ENCODE measurements at regions not wholly inside any gene's neighbourhood (a gene's known extent, or its start where the extent isn't known, plus 50 kb on each side); places are given as distances from the start of the nearest gene placed in this dataset.

- no peak for DNase-seq
These were observed 113.2 kb downstream of the HERPUD2 start for GRCh38 chr7:35581605-35582210.

GRCh38 chr7:35576031-35576573, 118.8 kb downstream of the HERPUD2 start:
- DNase-seq = no peak

- no peak for DNase-seq
These were observed 123.2 kb downstream of the HERPUD2 start for GRCh38 chr7:35571611-35572240.

- no peak for DNase-seq
These were observed 124.0 kb downstream of the HERPUD2 start for GRCh38 chr7:35570937-35571336.

- no peak for DNase-seq
These were observed 129.0 kb downstream of the HERPUD2 start for GRCh38 chr7:35565927-35566326.

GRCh38 chr7:35558841-35559240, 136.1 kb downstream of the HERPUD2 start:
- no peak for DNase-seq

- DNase-seq = no peak
These were observed 138.1 kb downstream of the HERPUD2 start for GRCh38 chr7:35556515-35557471.

GRCh38 chr7:35555934-35556333, 139.0 kb downstream of the HERPUD2 start:
- DNase-seq = peak in 1 of 5 donors; percentile 18

GRCh38 chr7:35555386-35555785, 139.5 kb downstream of the HERPUD2 start:
- no peak for DNase-seq

- no peak for DNase-seq
These were observed 141.4 kb downstream of the HERPUD2 start for GRCh38 chr7:35553519-35553918.

- DNase-seq = no peak
These were observed 142.2 kb downstream of the HERPUD2 start for GRCh38 chr7:35552691-35553090.

GRCh38 chr7:35551321-35552081, 143.4 kb downstream of the HERPUD2 start:
- DNase-seq = no peak

GRCh38 chr7:35550831-35551230, 144.1 kb downstream of the HERPUD2 start:
- no peak for DNase-seq

GRCh38 chr7:35549781-35550180, 145.2 kb downstream of the HERPUD2 start:
- no peak for DNase-seq

- no peak for DNase-seq
These were observed 146.6 kb downstream of the HERPUD2 start for GRCh38 chr7:35548291-35548690.

- no peak for DNase-seq
These were observed 148.1 kb downstream of the HERPUD2 start for GRCh38 chr7:35546691-35547429.

- no peak for DNase-seq
These were observed 149.1 kb downstream of the HERPUD2 start for GRCh38 chr7:35545831-35546230.

- no peak for DNase-seq
These were observed 150.8 kb downstream of the HERPUD2 start for GRCh38 chr7:35544028-35544742.

- peak; percentile 40 to 70 (median 68) for DNase-seq
These were observed 157.6 kb downstream of the HERPUD2 start for GRCh38 chr7:35537067-35538023.

- DNase-seq = no peak
These were observed 158.5 kb downstream of the HERPUD2 start for GRCh38 chr7:35536396-35536826.

Data from T-helper 1 cell (primary cell).